ENCODE measurements at regions not wholly inside any gene's neighbourhood (a gene's known extent, or its start where the extent isn't known, plus 50 kb on each side); places are given as distances from the start of the nearest gene placed in this dataset.

GRCh38 chr20:57912227-57912582 is 202.4 kb upstream of the PMEPA1 start:
- H3K27ac ChIP-seq (ENCODE audit: low read length): no peak overlapping the region
- TF ChIP-seq EZH2 (IDR thresholded peaks at IDR 0.05; ENCODE audit: low read length, unreplicated experiment) (no peak), EZH2phosphoT487 (IDR thresholded peaks at IDR 0.05; ENCODE audit: borderline replicate concordance, low read length) (no peak), CTCF (conservative IDR thresholded peaks at IDR 0.05; ENCODE audit: low read depth, low read length) (no peak)
- H3K4me1 ChIP-seq (ENCODE audit: insufficient read depth, low read length): no peaks in the 10 kb centered on the region
- DNase-seq: no peak
- H3K9me3 ChIP-seq (ENCODE audit: low read length): no peaks in the 10 kb centered on the region
- no peaks in the 10 kb centered on the region for H3K36me3 ChIP-seq (ENCODE audit: low read depth, low read length)
- H3K79me2 ChIP-seq (ENCODE audit: low read length): no peaks in the 10 kb centered on the region
- H3K4me2 ChIP-seq (ENCODE audit: low read length): no peak overlapping the region
- no peaks in the 10 kb centered on the region for H4K20me1 ChIP-seq (ENCODE audit: low read length)
- CTCF ChIA-PET: interaction anchor here (0.5 kb wide), 1 partner anchor 219 kb away, joined by 3 read pairs; no protein-coding TSS in a partner anchor
- H3F3A ChIP-seq (ENCODE audit: low read length, unreplicated experiment): no peaks in the 10 kb centered on the region
- H3K4me3 ChIP-seq (ENCODE audit: low read length): no peak overlapping the region
- no peak for ATAC-seq
- no TSS peak for BruUV-seq (replicated peaks)
- POLR2A ChIA-PET (ENCODE audit: unreplicated experiment): no interaction called here
- no peaks in the 10 kb centered on the region for H3K27me3 ChIP-seq (ENCODE audit: low read length)
- H3K9me2 ChIP-seq (replicated peaks; ENCODE audit: low read length): no peaks in the 10 kb centered on the region
- H2AFZ ChIP-seq (ENCODE audit: low read length): no peak overlapping the region
- intact Hi-C loops (cut with micrococcal nuclease): no loop called here
- H3K9ac ChIP-seq (ENCODE audit: low read length): no peak overlapping the region

GRCh38 chr20:57911512-57912226 is 201.9 kb upstream of the PMEPA1 start:
- ATAC-seq (no peak), DNase-seq (peak; percentile 37)
- H3K27ac ChIP-seq (ENCODE audit: low read length): no peak overlapping the region
- no peak overlapping the region for H3K9ac ChIP-seq (ENCODE audit: low read length)
- no peaks in the 10 kb centered on the region for H3K9me2 ChIP-seq (replicated peaks; ENCODE audit: low read length)
- ChIA-PET CTCF (no interaction called here), POLR2A (ENCODE audit: unreplicated experiment) (no interaction called here)
- H3K4me1 ChIP-seq (ENCODE audit: insufficient read depth, low read length): no peaks in the 10 kb centered on the region
- TF ChIP-seq EZH2 (IDR thresholded peaks at IDR 0.05; ENCODE audit: low read length, unreplicated experiment) (no peak), CTCF (conservative IDR thresholded peaks at IDR 0.05; ENCODE audit: low read depth, low read length) (no peak), EZH2phosphoT487 (IDR thresholded peaks at IDR 0.05; ENCODE audit: borderline replicate concordance, low read length) (no peak)
- no peaks in the 10 kb centered on the region for H3K79me2 ChIP-seq (ENCODE audit: low read length)
- no peak overlapping the region for H3K4me3 ChIP-seq (ENCODE audit: low read length)
- H3F3A ChIP-seq (ENCODE audit: low read length, unreplicated experiment): no peaks in the 10 kb centered on the region
- no peaks in the 10 kb centered on the region for H3K36me3 ChIP-seq (ENCODE audit: low read depth, low read length)
- no peaks in the 10 kb centered on the region for H3K9me3 ChIP-seq (ENCODE audit: low read length)
- no TSS peak for BruUV-seq (replicated peaks)
- H2AFZ ChIP-seq (ENCODE audit: low read length): no peak overlapping the region
- H3K27me3 ChIP-seq (ENCODE audit: low read length): no peaks in the 10 kb centered on the region
- no peak overlapping the region for H3K4me2 ChIP-seq (ENCODE audit: low read length)
- H4K20me1 ChIP-seq (ENCODE audit: low read length): no peaks in the 10 kb centered on the region
- intact Hi-C loops (cut with micrococcal nuclease): no loop called here

- no TSS peak for BruUV-seq (replicated peaks)
- no peak overlapping the region for H3K9ac ChIP-seq (ENCODE audit: low read length)
- ATAC-seq (no peak), DNase-seq (no peak)
- TF ChIP-seq CTCF (conservative IDR thresholded peaks at IDR 0.05; ENCODE audit: low read depth, low read length) (no peak), EZH2phosphoT487 (IDR thresholded peaks at IDR 0.05; ENCODE audit: borderline replicate concordance, low read length) (no peak), EZH2 (IDR thresholded peaks at IDR 0.05; ENCODE audit: low read length, unreplicated experiment) (no peak)
- H3K27me3 ChIP-seq (ENCODE audit: low read length): no peaks in the 10 kb centered on the region
- H3K4me2 ChIP-seq (ENCODE audit: low read length): no peak overlapping the region
- H3K79me2 ChIP-seq (ENCODE audit: low read length): no peaks in the 10 kb centered on the region
- H3F3A ChIP-seq (ENCODE audit: low read length, unreplicated experiment): no peaks in the 10 kb centered on the region
- CTCF ChIA-PET: no interaction called here
- H3K9me3 ChIP-seq (ENCODE audit: low read length): no peaks in the 10 kb centered on the region
- no peaks in the 10 kb centered on the region for H3K4me1 ChIP-seq (ENCODE audit: insufficient read depth, low read length)
- H3K4me3 ChIP-seq (ENCODE audit: low read length): no peak overlapping the region
- H3K36me3 ChIP-seq (ENCODE audit: low read depth, low read length): no peaks in the 10 kb centered on the region
- H3K27ac ChIP-seq (ENCODE audit: low read length): no peak overlapping the region
- H2AFZ ChIP-seq (ENCODE audit: low read length): no peak overlapping the region
- no peaks in the 10 kb centered on the region for H3K9me2 ChIP-seq (replicated peaks; ENCODE audit: low read length)
- POLR2A ChIA-PET (ENCODE audit: unreplicated experiment): no interaction called here
- no peaks in the 10 kb centered on the region for H4K20me1 ChIP-seq (ENCODE audit: low read length)
- intact Hi-C loops (cut with micrococcal nuclease): no loop called here
Observed at GRCh38 chr20:57910716-57911115, 200.9 kb upstream of the PMEPA1 start.
